Bronchial epithelial cell (primary cell): ENCODE measurements at regions not wholly inside any gene's neighbourhood (a gene's known extent, or its start where the extent isn't known, plus 50 kb on each side); places are given as distances from the start of the nearest gene placed in this dataset.
A peak's percentile ranks its signal among the peaks of the same experiment; 100 is the strongest.

Experiments
- DNase-seq: peaks from one replicate; pipeline ENCODE4 v3.0.0-alpha.2; 2010; ENCODE audit warnings: low read depth
- FAIRE-seq: peaks from 2 replicates; lab custom pipeline; 2011; peaks lifted over from hg19 to GRCh38; lab: Jason Lieb, UNC
- H3K27me3 ChIP-seq: 2 replicates; pipeline ENCODE4 v1.5.1; 2011; ENCODE audit warnings: low read length; ENCODE audit not compliant: control insufficient read depth, insufficient read depth
- H3K36me3 ChIP-seq: 2 replicates; pipeline ENCODE4 v1.5.1; 2011; ENCODE audit warnings: low read length; ENCODE audit not compliant: control insufficient read depth, insufficient read depth
- H3K4me3 ChIP-seq: 2 replicates; pipeline ENCODE4 v1.5.1; 2011; ENCODE audit warnings: mild to moderate bottlenecking, low read depth, low read length, control low read depth
- CTCF ChIP-seq: IDR thresholded peaks from 2 replicates; pipeline ENCODE4 v1.5.1; 2011; ENCODE audit warnings: mild to moderate bottlenecking, moderate library complexity, low read length, control low read depth, inconsistent platforms; ENCODE audit not compliant: insufficient read depth, severe bottlenecking

- DNase-seq (peak; percentile 60), FAIRE-seq (no peak)
- no peak for TF ChIP-seq CTCF
- Histone ChIP-seq H3K36me3 (no peaks in the 10 kb centered on the region), H3K27me3 (peaks cover 17% of the 10 kb centered on the region), H3K4me3 (no peak overlapping the region)
These were observed 99.2 kb downstream of the ANKRD10 start for GRCh38 chr13:110815471-110816204.

- no peak overlapping the region for H3K4me3 ChIP-seq
- no peaks in the 10 kb centered on the region for H3K36me3 ChIP-seq
- TF ChIP-seq CTCF: no peak
- H3K27me3 ChIP-seq: peaks cover 9% of the 10 kb centered on the region
- DNase-seq (no peak), FAIRE-seq (no peak)
These were observed 98.4 kb downstream of the ANKRD10 start for GRCh38 chr13:110816500-110816899.

GRCh38 chr13:110817143-110817542, 97.7 kb downstream of the ANKRD10 start:
- DNase-seq (no peak), FAIRE-seq (no peak)
- Histone ChIP-seq H3K36me3 (no peaks in the 10 kb centered on the region), H3K27me3 (peaks cover 4% of the 10 kb centered on the region), H3K4me3 (no peak overlapping the region)
- no peak for TF ChIP-seq CTCF

- no peak overlapping the region for H3K4me3 ChIP-seq
- FAIRE-seq (no peak), DNase-seq (no peak)
- no peaks in the 10 kb centered on the region for H3K36me3 ChIP-seq
- no peak for TF ChIP-seq CTCF
- H3K27me3 ChIP-seq: no peaks in the 10 kb centered on the region
These were observed 96.1 kb downstream of the ANKRD10 start for GRCh38 chr13:110818747-110819146.

- peak; percentile 90 for TF ChIP-seq CTCF
- H3K4me3 ChIP-seq: no peak overlapping the region
- H3K27me3 ChIP-seq: no peaks in the 10 kb centered on the region
- no peak for FAIRE-seq
- no peaks in the 10 kb centered on the region for H3K36me3 ChIP-seq
- peak; percentile 50 for DNase-seq
These were observed 95.5 kb downstream of the ANKRD10 start for GRCh38 chr13:110819203-110820014.
